ENCODE measurements at regions not wholly inside any gene's neighbourhood (a gene's known extent, or its start where the extent isn't known, plus 50 kb on each side); places are given as distances from the start of the nearest gene placed in this dataset.
"Not testable (repeated sequence)": the region's sequence is repeated elsewhere in the genome, so short reads cannot be mapped to it uniquely, and the experiment has no call there.

GRCh38 chr3:127520993-127521392, 69.5 kb downstream of the TPRA1 start:
- DNase-seq (ENCODE audit: low read depth) = no peak

- no peak for DNase-seq (ENCODE audit: low read depth)
These were observed 72.0 kb downstream of the TPRA1 start for GRCh38 chr3:127518456-127519081.

- DNase-seq (ENCODE audit: low read depth) = no peak
These were observed 78.3 kb downstream of the TPRA1 start for GRCh38 chr3:127512256-127512655.

GRCh38 chr3:127501177-127501576, 89.4 kb downstream of the TPRA1 start:
- DNase-seq (ENCODE audit: low read depth) = no peak

- DNase-seq (ENCODE audit: low read depth) = no peak
These were observed 92.9 kb downstream of the TPRA1 start for GRCh38 chr3:127497676-127498075.

- DNase-seq (ENCODE audit: low read depth) = no peak
These were observed 93.4 kb downstream of the TPRA1 start for GRCh38 chr3:127497166-127497565.

GRCh38 chr3:127495821-127496655, 94.5 kb downstream of the TPRA1 start:
- DNase-seq (ENCODE audit: low read depth) = no peak

- DNase-seq (ENCODE audit: low read depth) = no peak
These were observed 96.4 kb downstream of the TPRA1 start for GRCh38 chr3:127493924-127494646.

- no peak for DNase-seq (ENCODE audit: low read depth)
These were observed 98.1 kb downstream of the TPRA1 start for GRCh38 chr3:127492426-127492825.

GRCh38 chr3:127491909-127492308, 98.6 kb downstream of the TPRA1 start:
- DNase-seq (ENCODE audit: low read depth) = no peak

GRCh38 chr3:127491323-127491722, 99.2 kb downstream of the TPRA1 start:
- DNase-seq (ENCODE audit: low read depth) = no peak

GRCh38 chr3:127491024-127491305, 99.6 kb downstream of the TPRA1 start:
- DNase-seq (ENCODE audit: low read depth) = not testable (repeated sequence)

GRCh38 chr3:127490271-127491023, 100.1 kb downstream of the TPRA1 start:
- DNase-seq (ENCODE audit: low read depth) = no peak

- no peak for DNase-seq (ENCODE audit: low read depth)
These were observed 101.2 kb downstream of the TPRA1 start for GRCh38 chr3:127489357-127489756.

- DNase-seq (ENCODE audit: low read depth) = no peak
These were observed 101.8 kb downstream of the TPRA1 start for GRCh38 chr3:127488740-127489139.

GRCh38 chr3:127488141-127488672, 102.3 kb downstream of the TPRA1 start:
- DNase-seq (ENCODE audit: low read depth) = no peak

GRCh38 chr3:127487196-127487595, 103.3 kb downstream of the TPRA1 start:
- no peak for DNase-seq (ENCODE audit: low read depth)

GRCh38 chr3:127486321-127486944, 104.1 kb downstream of the TPRA1 start:
- DNase-seq (ENCODE audit: low read depth) = no peak

- DNase-seq (ENCODE audit: low read depth) = no peak
These were observed 105.0 kb downstream of the TPRA1 start for GRCh38 chr3:127485396-127486170.

GRCh38 chr3:127484601-127485388, 105.7 kb downstream of the TPRA1 start:
- no peak for DNase-seq (ENCODE audit: low read depth)

All from stromal cell of bone marrow (primary cell).